SU-DHL-6 (cell line): ENCODE measurements at regions not wholly inside any gene's neighbourhood (a gene's known extent, or its start where the extent isn't known, plus 50 kb on each side); places are given as distances from the start of the nearest gene placed in this dataset.

ENCODE experiments used
- H2AFZ ChIP-seq: fragments of 200-600 bp; sonication (generic); 2 replicates; pipeline ENCODE4 v1.6.1; 2014; ENCODE audit warnings: low read depth, mild to moderate bottlenecking, moderate library complexity, mixed read lengths, antibody characterized with exemption, low read length; ENCODE audit not compliant: severe bottlenecking
- H3F3A ChIP-seq: fragments of 200-600 bp; shearing (Covaris generic); 2 replicates; pipeline ENCODE4 v1.6.0; 2016; ENCODE audit warnings: antibody characterized with exemption, mild to moderate bottlenecking; ENCODE audit not compliant: insufficient read depth
- H3K27ac ChIP-seq: fragments of 200-600 bp; sonication (generic); 2 replicates; pipeline ENCODE4 v1.5.1; 2016; ENCODE audit warnings: low read depth, mild to moderate bottlenecking, low read length, moderate library complexity, mixed read lengths
- H3K27me3 ChIP-seq: fragments of 200-600 bp; sonication (generic), shearing (Covaris generic); 2 replicates; pipeline ENCODE4 v1.6.0; 2014; ENCODE audit warnings: mild to moderate bottlenecking, low read length
- H3K36me3 ChIP-seq: fragments of 200-600 bp; sonication (generic); 2 replicates; pipeline ENCODE4 v1.6.1; 2014; ENCODE audit warnings: mild to moderate bottlenecking, low read length, mixed read lengths
- H3K4me2 ChIP-seq: fragments of 300-600, 200-600 bp; shearing (Covaris generic), sonication (generic); 2 replicates; pipeline ENCODE4 v1.6.0; 2014; ENCODE audit warnings: low read length, low read depth, mild to moderate bottlenecking; ENCODE audit not compliant: poor library complexity, severe bottlenecking
- H3K4me3 ChIP-seq: fragments of 200-600 bp; sonication (generic); 2 replicates; pipeline ENCODE4 v1.5.1; 2014; ENCODE audit warnings: antibody characterized with exemption, low read length, mild to moderate bottlenecking, mixed read lengths; ENCODE audit not compliant: insufficient read depth, poor library complexity, severe bottlenecking
- H3K79me2 ChIP-seq: fragments of 200-600 bp; sonication (generic); 2 replicates; pipeline ENCODE4 v1.6.1; 2014; ENCODE audit warnings: mild to moderate bottlenecking, low read length, moderate library complexity; ENCODE audit not compliant: insufficient read depth
- H3K9ac ChIP-seq: fragments of 200-600 bp; sonication (generic); 2 replicates; pipeline ENCODE4 v1.7.0; 2014; ENCODE audit warnings: mild to moderate bottlenecking, low read length
- H3K9me2 ChIP-seq: fragments of 200-600 bp; sonication (generic); replicated peaks from 2 replicates; pipeline ENCODE4 v1.6.1; 2014; ENCODE audit warnings: low read length; ENCODE audit not compliant: insufficient read depth
- H3K9me3 ChIP-seq: fragments of 200-600 bp; sonication (generic); 2 replicates; pipeline ENCODE4 v1.6.1; 2014; ENCODE audit warnings: low read length, mixed read lengths; ENCODE audit not compliant: insufficient read depth
- H4K20me1 ChIP-seq: fragments of 200-600 bp; sonication (generic); 2 replicates; pipeline ENCODE4 v1.6.1; 2014; ENCODE audit warnings: low read depth, mild to moderate bottlenecking, antibody characterized with exemption, low read length, moderate library complexity, mixed read lengths
- CTCF ChIP-seq: fragments of 200-600 bp; sonication (generic); IDR thresholded peaks from one replicate; pipeline ENCODE4 v1.5.1; 2017; ENCODE audit warnings: antibody characterized with exemption, mild to moderate bottlenecking, low read length, moderate library complexity; ENCODE audit not compliant: insufficient read depth, poor library complexity, severe bottlenecking
- EZH2phosphoT487 ChIP-seq: fragments of 200-600 bp; sonication (generic), shearing (Covaris generic); conservative IDR thresholded peaks from 2 replicates; pipeline ENCODE4 v1.6.1; 2018; ENCODE audit warnings: mild to moderate bottlenecking, antibody characterized with exemption, low read length, moderate library complexity, mixed read lengths

GRCh38 chrX:13123247-13123856, 78.9 kb upstream of the FAM9C start:
- Histone ChIP-seq H3K9ac (no peak overlapping the region), H3K4me3 (no peak overlapping the region), H3K27me3 (no peaks in the 10 kb centered on the region), H3K9me2 (no peaks in the 10 kb centered on the region), H2AFZ (no peak overlapping the region), H4K20me1 (no peaks in the 10 kb centered on the region), H3K4me2 (no peak overlapping the region), H3K9me3 (no peaks in the 10 kb centered on the region), H3K79me2 (no peaks in the 10 kb centered on the region), H3F3A (no peaks in the 10 kb centered on the region), H3K27ac (no peak overlapping the region), H3K36me3 (no peaks in the 10 kb centered on the region)
- TF ChIP-seq CTCF (no peak), EZH2phosphoT487 (no peak)

- Histone ChIP-seq H3K4me2 (no peak overlapping the region), H3K36me3 (no peaks in the 10 kb centered on the region), H3K27me3 (no peaks in the 10 kb centered on the region), H3K79me2 (no peaks in the 10 kb centered on the region), H3K9me2 (no peaks in the 10 kb centered on the region), H3K9me3 (no peaks in the 10 kb centered on the region), H3K4me3 (no peak overlapping the region), H3F3A (no peaks in the 10 kb centered on the region), H4K20me1 (no peaks in the 10 kb centered on the region), H3K27ac (no peak overlapping the region), H2AFZ (no peak overlapping the region), H3K9ac (no peak overlapping the region)
- TF ChIP-seq EZH2phosphoT487 (no peak), CTCF (no peak)
These were observed 76.7 kb upstream of the FAM9C start for GRCh38 chrX:13121020-13121555.

GRCh38 chrX:13120017-13120416, 75.6 kb upstream of the FAM9C start:
- Histone ChIP-seq H3F3A (no peaks in the 10 kb centered on the region), H3K9ac (no peak overlapping the region), H4K20me1 (no peaks in the 10 kb centered on the region), H3K4me3 (no peak overlapping the region), H2AFZ (no peak overlapping the region), H3K4me2 (no peak overlapping the region), H3K9me3 (no peaks in the 10 kb centered on the region), H3K36me3 (no peaks in the 10 kb centered on the region), H3K79me2 (no peaks in the 10 kb centered on the region), H3K27ac (no peak overlapping the region), H3K9me2 (no peaks in the 10 kb centered on the region), H3K27me3 (no peaks in the 10 kb centered on the region)
- TF ChIP-seq CTCF (no peak), EZH2phosphoT487 (no peak)
